Fibroblast of skin of abdomen (primary cell): ENCODE measurements at regions not wholly inside any gene's neighbourhood (a gene's known extent, or its start where the extent isn't known, plus 50 kb on each side); places are given as distances from the start of the nearest gene placed in this dataset.
"Not testable (repeated sequence)": the region's sequence is repeated elsewhere in the genome, so short reads cannot be mapped to it uniquely, and the experiment has no call there.

Experiments
- DNase-seq: peaks from one replicate; pipeline ENCODE4 v3.0.0-alpha.2; 2013

GRCh38 chr9:27818348-27818747 lies 245.1 kb upstream of the C9orf72 start:
- no peak for DNase-seq

DNA sequence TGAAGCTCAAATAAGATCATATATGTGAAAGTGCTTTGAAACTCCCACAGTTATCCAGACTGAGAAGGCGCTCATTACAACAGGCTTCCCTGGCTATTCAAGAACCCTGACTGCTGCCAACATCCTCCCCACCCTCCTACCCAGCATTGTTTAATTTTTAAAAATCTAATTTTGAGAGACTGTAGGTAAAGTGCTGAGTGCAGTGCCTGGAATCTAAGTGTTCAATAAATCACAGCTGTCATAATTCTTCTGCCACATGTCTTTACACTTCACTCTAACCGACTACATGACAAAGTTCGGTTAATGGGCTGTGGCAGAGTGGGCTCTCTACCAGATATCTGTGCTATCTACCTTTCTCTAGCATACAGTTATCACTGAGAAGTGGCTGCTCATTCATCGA lies 255.6 kb upstream of the C9orf72 start:
- no peak for DNase-seq

GRCh38 chr9:27829621-27830020 lies 256.3 kb upstream of the C9orf72 start:
- peak; percentile 18 for DNase-seq

- DNase-seq: not testable (repeated sequence)
These were observed 258.8 kb upstream of the C9orf72 start for GRCh38 chr9:27832108-27832507.

- DNase-seq: no peak
These were observed 262.0 kb upstream of the C9orf72 start for GRCh38 chr9:27835286-27835685.

DNA sequence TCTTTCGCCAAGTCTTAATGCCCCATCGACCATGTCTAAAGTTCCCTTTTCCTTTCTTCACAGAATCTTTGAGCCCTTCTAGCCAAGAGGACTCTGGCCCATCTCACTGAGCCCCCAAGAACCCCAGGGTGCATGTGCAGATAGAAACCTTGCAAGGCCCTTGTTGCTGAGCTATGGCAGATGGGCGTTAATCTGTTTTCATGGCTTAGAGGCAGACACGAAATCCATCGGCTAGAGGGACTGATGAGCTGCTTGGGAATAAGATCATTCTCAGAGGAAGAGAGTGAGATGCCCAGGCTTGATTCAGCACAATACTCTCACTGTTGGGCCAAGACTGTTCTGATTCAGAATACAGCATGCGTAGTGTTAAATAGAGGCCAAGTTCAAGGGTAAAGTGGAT lies 262.5 kb upstream of the C9orf72 start:
- DNase-seq: no peak

GRCh38 chr9:27836661-27837401 lies 263.6 kb upstream of the C9orf72 start:
- no peak for DNase-seq

DNA sequence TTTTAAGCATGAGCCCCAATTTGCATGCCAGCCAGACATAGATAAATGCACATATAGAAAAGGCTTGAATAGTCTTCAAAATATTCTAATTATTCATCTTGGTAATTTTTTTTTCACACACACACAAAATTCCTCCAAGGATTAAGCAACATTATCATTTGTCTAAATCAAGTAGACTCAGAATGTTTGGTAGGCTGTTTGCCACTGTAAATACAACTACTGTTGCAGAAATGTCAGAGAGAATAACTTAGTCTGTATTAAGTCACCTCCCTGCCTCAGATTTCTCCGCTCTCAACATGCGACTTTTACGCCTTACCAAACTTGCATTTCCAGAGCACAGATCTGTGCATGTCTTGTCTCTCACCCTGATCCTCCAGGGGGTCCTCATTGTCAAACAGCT lies 265.6 kb upstream of the C9orf72 start:
- DNase-seq: no peak

GRCh38 chr9:27839767-27840166 lies 266.5 kb upstream of the C9orf72 start:
- DNase-seq: not testable (repeated sequence)

DNA sequence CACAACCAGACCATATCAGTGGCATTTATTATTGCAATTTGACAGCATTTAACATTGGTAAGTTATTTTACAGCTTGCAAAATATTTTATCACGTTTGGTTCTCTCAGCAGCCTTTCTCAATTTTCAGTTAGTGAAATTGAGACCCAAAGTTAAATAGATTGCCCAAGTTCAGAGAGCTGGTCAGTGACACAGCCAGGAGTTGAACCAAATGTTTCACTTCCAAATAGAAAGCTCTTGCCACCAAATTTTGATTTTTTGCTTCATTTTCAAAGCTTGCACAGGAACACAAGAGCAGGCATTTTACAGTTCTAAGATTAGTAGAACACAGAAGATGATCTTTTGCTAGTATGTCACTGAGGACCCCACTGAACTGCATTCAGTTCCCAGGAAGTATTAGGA lies 271.5 kb upstream of the C9orf72 start:
- no peak for DNase-seq

DNA sequence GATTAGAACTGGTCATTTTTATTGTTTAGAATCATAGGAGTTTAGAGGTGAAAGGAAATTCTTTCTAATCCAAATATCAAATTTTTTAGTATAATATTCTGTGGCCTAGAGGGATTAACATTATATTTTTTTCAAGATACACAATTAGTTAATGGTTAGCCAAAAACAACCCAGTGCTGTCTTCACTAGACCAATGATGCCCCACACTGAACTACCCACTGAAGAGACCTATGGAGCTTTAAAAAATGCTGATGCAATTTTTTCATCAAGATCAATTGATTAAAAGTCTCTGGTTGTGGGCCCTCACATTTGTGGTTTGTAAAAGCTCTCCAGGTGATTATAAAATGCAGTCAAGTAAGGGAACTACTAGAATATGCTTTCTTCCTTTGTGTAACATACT lies 274.1 kb upstream of the C9orf72 start:
- DNase-seq: no peak

DNA sequence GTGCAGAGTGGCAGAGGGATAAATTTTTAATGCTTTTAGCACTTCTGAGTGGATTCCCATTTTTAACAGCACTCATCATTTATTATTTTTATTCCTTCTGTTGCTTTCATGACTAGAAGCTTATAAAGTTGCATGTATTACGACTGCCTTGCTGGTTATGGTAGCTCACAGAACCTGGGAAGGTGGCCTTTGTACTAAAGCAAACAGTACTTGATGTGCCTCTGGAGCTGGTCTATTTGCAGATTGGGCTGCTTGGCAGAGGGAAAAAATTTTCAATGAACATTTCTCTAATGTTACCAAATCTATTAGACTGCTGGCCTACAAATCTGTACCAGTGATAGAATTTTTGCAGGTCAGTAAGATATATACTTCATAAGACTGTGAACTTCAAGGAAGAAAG lies 274.5 kb upstream of the C9orf72 start:
- no peak for DNase-seq

DNA sequence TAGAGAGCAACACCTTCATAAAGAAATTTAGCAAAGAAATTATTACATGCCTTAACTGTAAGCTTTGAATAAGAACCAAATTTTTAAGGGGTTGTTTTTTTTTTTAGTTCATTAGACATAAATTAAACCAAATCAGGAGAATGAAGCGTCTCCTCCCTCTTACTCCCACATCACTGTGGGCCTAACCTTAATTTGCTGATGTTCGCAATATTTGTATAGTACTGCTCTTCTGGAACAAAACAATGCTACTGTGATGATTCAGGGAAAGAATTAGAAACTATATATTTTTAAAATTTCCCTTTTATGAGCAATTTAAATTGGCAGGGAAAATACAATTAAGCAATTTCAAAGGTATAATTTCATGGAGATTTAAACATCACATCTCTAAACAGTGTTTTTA lies 275.0 kb upstream of the C9orf72 start:
- DNase-seq: no peak

GRCh38 chr9:27851858-27852257 lies 278.6 kb upstream of the C9orf72 start:
- no peak for DNase-seq

GRCh38 chr9:27853529-27853928 lies 280.2 kb upstream of the C9orf72 start:
- no peak for DNase-seq

DNA sequence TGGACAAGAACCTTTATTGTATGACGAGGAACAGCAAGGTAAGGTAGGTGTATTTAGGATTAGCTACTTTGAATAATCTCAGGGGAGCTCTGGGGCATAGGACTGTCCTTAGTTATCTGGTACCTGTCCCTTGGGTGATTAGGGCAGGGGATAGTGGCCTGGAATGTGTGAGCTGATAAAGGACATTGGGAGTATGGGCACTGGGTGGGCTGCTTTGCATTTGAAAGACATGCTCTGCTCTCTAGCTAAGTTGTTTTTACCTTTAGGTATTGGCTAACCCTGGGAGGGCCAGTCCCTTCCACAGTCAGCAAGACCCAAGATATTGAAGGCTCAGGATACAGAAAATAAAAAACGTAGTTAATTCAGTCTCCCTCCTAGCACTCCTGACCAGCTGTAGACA lies 282.8 kb upstream of the C9orf72 start:
- DNase-seq: no peak

DNA sequence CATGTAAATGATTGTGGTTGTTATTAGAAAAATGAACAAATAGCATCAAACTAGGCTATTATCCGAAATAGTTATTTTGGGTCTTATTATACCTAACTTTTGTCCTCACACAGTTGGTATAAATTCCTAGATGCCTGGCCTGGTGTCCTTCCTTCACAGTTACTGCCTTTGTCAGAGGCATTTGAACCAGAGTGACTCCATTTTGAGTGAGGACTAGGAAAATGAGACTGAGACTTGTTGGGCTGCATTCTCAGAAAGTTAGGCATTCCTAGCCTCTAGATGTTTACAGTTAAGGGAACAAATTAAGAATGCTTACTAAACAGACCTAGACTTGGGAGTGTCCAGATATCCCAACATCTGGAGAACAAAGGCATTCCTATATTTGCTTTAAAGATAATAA lies 283.5 kb upstream of the C9orf72 start:
- no peak for DNase-seq

DNA sequence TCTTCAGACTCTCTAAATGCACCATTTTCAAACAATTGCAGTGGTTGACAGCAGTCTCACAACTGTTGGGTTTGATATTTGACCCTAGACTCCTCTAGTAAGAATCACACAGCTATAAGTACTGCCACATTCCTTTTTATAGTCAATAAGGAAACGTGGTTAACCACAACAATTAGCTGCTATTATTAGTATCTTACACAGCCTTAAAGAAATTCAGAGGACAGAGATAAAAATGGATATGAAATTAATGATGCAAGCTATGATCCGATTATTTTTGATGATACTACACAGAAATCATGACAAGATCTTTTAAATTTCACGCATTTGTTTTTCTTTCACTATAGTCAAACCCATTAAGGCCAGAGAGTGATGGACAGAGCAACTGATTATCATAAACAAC lies 288.6 kb upstream of the C9orf72 start:
- DNase-seq: peak; percentile 71

DNA sequence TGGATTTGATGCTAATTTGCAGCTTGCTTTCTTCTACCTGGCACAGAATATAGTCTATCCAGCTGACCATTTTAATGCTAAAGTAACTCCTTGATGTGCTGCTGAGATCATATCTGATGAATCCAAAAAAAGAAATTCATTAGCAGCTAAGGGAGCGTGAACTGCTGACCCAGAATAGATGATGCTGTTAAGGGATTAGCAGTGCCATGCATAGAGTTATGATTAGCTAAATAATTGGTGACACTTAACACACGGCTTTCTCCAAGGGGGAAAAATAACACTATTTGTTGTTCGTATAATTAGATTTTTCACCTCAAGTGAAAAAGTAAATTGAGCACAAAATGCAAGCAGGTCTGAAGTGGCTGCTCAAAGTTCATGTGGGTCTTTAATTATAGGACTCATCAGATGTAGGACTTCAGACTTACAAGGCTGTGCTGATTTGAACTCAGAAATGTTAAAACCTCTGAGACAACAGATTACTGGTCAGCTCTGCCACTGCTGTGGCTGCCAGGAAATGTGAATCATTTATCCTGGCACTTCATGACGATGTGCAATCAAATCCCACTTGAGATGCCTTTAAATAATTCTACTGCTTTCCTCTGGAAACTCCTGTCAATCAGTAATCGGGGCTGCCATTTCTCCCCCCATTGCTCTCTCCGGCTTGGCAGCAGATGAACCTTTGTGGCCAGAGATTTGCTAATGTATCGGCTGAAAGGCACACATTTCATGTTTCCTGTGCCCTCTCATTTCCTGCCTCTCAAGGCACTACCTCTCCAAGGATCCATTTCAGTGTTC lies 291.6 kb upstream of the C9orf72 start:
- DNase-seq: peak; percentile 67

DNA sequence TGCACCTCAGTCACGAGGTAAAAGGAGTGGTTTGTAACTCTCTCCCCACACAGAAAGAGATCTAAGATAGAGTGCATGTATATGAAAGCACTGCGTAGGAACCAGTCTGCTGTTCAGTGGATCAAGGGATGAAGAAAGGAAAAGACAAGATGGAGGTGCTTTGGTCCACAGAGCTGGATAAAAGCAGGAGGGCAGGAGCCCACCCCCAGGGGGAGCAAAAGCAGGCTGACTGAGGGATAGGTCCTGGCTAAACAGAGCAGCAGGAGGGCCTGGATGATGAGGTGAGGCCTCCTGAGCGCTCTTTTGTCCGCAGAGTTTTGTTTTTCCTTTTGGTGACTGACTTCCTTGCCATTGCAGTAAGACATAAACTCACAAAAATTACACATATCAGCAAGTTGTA lies 293.5 kb upstream of the C9orf72 start:
- DNase-seq: no peak

GRCh38 chr9:27870404-27870803 lies 297.1 kb upstream of the C9orf72 start:
- DNase-seq: no peak

DNA sequence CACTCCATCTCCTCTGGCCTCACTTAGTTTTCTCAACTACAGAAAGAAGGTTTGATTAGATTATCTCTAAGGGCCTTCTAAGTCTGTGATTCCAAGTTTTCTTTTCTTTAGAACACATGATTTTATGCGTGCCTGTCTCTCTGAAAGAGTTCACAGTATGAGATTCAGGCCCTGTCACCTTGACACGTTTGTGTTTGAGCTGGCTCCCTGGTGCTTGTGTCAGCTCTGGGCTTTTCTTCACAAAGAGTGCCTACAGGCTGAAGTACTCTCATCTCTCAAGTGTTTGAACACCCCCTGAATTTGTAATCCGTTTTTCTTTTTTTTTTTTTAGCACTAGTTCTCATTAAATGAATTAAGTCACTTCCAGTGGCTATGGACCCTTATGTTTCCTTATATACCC lies 306.9 kb upstream of the C9orf72 start:
- DNase-seq: no peak

- DNase-seq: no peak
These were observed 307.4 kb upstream of the C9orf72 start for GRCh38 chr9:27880635-27881034.

- no peak for DNase-seq
These were observed 315.5 kb upstream of the C9orf72 start for GRCh38 chr9:27888661-27889295.
